HG03025 (cell line): ENCODE measurements at regions not wholly inside any gene's neighbourhood (a gene's known extent, or its start where the extent isn't known, plus 50 kb on each side); places are given as distances from the start of the nearest gene placed in this dataset.

Experiments
- ATAC-seq: cut with Tn5 transposase; IDR thresholded peaks from one replicate; pipeline ENCODE4 v1.9.1; 2021; ENCODE audit warnings: mild to moderate bottlenecking, moderate library complexity; ENCODE audit not compliant: unreplicated experiment, low FRiP score

DNA sequence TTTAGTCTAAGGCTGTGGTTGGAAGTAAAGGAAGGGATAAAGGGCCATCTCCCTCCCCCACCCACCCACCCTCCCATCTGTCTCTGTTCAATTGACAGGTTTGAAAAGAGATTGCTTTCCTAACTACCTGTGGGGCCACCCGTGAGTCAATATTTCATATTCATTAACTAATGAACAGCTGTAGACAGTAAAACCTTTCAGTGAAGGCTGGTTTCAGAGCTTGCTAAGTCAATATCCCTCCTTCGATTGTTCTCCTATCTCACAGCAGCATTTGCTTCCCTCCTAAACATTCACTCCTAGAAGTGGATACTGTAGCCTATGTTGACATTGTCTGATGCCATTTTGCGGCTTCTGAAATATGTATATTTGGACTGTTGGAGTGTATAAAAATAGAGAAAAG lies 85.9 kb upstream of the SYNPR start:
- no peak for ATAC-seq

DNA sequence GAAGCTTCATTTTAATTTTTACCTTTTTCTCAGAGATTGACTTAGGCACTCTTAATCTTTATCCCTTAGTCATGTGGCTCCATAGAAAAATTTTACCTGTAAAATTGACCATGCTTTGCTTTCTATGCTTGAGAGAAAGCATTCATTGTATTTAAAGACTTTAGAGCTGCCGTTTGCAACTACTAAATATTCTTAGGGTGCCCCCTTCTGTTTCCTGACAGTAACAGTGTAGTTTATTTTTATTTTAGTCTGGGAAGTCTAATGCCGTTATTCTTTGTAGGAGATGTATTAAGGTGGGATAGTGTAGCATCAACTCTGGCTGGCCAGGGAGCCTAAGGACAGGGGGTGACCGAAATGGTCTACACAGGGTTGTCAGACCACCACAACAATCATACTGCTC lies 84.5 kb upstream of the SYNPR start:
- no peak for ATAC-seq

DNA sequence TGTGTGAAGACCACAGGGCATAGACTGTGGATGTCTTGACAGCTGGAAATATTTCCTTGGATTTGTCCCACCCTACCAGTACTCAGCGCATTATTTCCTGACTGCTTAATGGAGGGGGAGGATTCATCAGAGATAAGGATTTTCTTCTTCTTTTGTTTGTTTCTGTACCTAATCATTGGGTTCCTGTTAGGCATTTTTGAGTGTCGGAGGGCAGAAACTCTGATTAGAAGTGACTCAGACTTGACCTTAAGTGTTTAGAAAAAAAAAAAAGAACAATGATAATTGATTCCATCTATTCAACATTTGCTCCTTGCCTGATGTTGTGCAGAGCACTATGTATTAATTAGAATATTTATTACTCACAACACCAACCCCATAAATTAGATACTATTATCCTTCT lies 78.5 kb upstream of the SYNPR start:
- ATAC-seq, result no peak

DNA sequence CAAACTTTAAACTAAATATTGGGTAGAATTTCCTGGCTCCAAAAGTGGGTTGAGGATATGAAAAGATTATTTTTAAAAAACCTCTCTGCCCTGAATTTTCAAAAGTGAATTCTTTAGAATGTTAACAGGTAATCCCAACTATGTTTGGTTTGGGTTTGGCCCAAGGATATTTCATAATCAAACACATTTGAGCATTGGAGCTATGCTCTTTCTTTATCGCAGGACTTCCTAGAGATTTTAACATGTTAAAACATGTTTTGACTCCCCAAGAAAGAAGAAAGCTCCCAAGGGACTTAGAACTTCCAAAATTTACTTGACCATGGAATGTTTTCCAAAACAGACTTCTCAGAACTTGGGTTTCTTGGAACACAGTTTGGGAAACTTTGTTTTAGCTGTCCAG lies 75.6 kb upstream of the SYNPR start:
- ATAC-seq, result no peak

DNA sequence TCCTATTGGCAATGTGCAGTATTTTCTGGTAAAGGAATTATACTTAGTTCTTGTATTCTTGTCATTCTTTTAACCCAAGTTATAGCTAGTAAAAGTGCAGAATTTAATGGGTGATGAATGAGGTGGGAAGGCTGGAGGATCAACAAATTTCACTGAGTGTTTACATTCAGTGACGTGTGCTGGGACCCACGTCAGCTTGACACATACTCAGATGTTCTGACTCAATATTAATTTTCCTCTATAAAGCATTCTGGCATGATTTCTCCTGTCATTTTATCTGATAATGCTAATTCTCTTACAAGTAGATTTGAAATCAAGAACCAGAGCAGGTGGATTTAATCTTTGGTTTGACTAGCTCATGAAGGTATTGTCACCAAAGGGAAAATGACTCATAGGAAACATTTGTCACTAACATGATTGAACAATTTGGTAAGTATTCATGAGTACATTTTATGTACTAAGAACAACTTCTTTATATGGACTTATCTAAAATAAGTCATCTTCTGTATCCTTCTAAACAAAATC lies 71.0 kb upstream of the SYNPR start:
- ATAC-seq, result no peak

DNA sequence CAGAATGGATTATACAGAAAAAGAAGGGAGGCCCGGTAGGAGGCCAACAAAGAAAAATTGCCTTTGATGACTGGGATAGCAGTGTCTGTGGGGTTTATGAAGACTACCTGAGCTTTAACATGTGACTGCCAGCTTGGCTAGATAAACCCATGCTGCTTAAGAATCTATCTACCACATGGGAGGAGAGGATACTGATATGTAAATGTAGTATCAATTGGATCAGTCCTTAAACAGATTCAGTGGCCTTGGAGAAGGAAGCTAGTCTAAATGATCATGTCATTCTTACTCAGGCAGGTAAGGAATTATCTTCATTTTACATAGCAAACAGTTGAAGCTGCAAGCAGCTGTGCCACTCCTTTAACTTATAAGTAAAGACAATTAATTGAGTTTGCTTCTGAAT lies 50.0 kb upstream of the SYNPR start:
- no peak for ATAC-seq
